ENCODE measurements at regions not wholly inside any gene's neighbourhood (a gene's known extent, or its start where the extent isn't known, plus 50 kb on each side); places are given as distances from the start of the nearest gene placed in this dataset.

- no peak for TF ChIP-seq CSDC2 (CRISPR knock-in tag; IDR thresholded peaks at IDR 0.05)
- TF ChIP-seq ZC3H10 (CRISPR knock-in tag; IDR thresholded peaks at IDR 0.05): no peak
- TF ChIP-seq ZFP30 (CRISPR knock-in tag; IDR thresholded peaks at IDR 0.05): no peak
- TF ChIP-seq TSHZ2 (CRISPR knock-in tag; IDR thresholded peaks at IDR 0.05): no peak
- TF ChIP-seq ZFP3 (CRISPR knock-in tag; IDR thresholded peaks at IDR 0.05): no peak
- no peak for TF ChIP-seq TOX (CRISPR knock-in tag; IDR thresholded peaks at IDR 0.05; ENCODE audit: borderline replicate concordance)
- no peak for TF ChIP-seq ZNF565 (CRISPR knock-in tag; conservative IDR thresholded peaks at IDR 0.05; ENCODE audit: low read depth)
- no peak for TF ChIP-seq ESRRG (CRISPR knock-in tag; IDR thresholded peaks at IDR 0.05)
- TF ChIP-seq TCF4 (CRISPR knock-in tag; IDR thresholded peaks at IDR 0.05; ENCODE audit: borderline replicate concordance): no peak
- no peak for TF ChIP-seq ZNF8 (CRISPR knock-in tag; IDR thresholded peaks at IDR 0.05)
- no peak for TF ChIP-seq ARNTL (CRISPR knock-in tag; IDR thresholded peaks at IDR 0.05; ENCODE audit: borderline replicate concordance, low read depth)
- no peak for TF ChIP-seq CREB5 (CRISPR knock-in tag; IDR thresholded peaks at IDR 0.05; ENCODE audit: low read depth)
- TF ChIP-seq BACH2 (CRISPR knock-in tag; IDR thresholded peaks at IDR 0.05; ENCODE audit: borderline replicate concordance): no peak
- TF ChIP-seq CSRNP3 (CRISPR knock-in tag; IDR thresholded peaks at IDR 0.05): no peak
- no peak for TF ChIP-seq OSR1 (CRISPR knock-in tag; IDR thresholded peaks at IDR 0.05)
- no peak for ATAC-seq
Measured at GRCh38 chr18:78562531-78562961, 417.1 kb upstream of the SALL3 start.

GRCh38 chr18:78563110-78563509, 416.5 kb upstream of the SALL3 start:
- TF ChIP-seq ZFP30 (CRISPR knock-in tag; IDR thresholded peaks at IDR 0.05): no peak
- TF ChIP-seq ISL1 (CRISPR knock-in tag; IDR thresholded peaks at IDR 0.05): no peak
- no peak for TF ChIP-seq PATZ1 (CRISPR knock-in tag; IDR thresholded peaks at IDR 0.05; ENCODE audit: borderline replicate concordance)
- TF ChIP-seq ZNF565 (CRISPR knock-in tag; conservative IDR thresholded peaks at IDR 0.05; ENCODE audit: low read depth): no peak
- no peak for TF ChIP-seq SNAI2 (CRISPR knock-in tag; IDR thresholded peaks at IDR 0.05)
- TF ChIP-seq ESRRG (CRISPR knock-in tag; IDR thresholded peaks at IDR 0.05): no peak
- TF ChIP-seq CSDC2 (CRISPR knock-in tag; IDR thresholded peaks at IDR 0.05): no peak
- no peak for TF ChIP-seq GLIS3 (CRISPR knock-in tag; IDR thresholded peaks at IDR 0.05)
- TF ChIP-seq ARNTL (CRISPR knock-in tag; IDR thresholded peaks at IDR 0.05; ENCODE audit: borderline replicate concordance, low read depth): no peak
- TF ChIP-seq ZNF70 (CRISPR knock-in tag; IDR thresholded peaks at IDR 0.05): no peak
- TF ChIP-seq ZC3H10 (CRISPR knock-in tag; IDR thresholded peaks at IDR 0.05): no peak
- TF ChIP-seq TCF4 (CRISPR knock-in tag; IDR thresholded peaks at IDR 0.05; ENCODE audit: borderline replicate concordance): no peak
- no peak for TF ChIP-seq TSHZ2 (CRISPR knock-in tag; IDR thresholded peaks at IDR 0.05)
- no peak for TF ChIP-seq BACH2 (CRISPR knock-in tag; IDR thresholded peaks at IDR 0.05; ENCODE audit: borderline replicate concordance)
- TF ChIP-seq PPARA (CRISPR knock-in tag; IDR thresholded peaks at IDR 0.05; ENCODE audit: borderline replicate concordance): no peak
- ATAC-seq: no peak
